GM12864 (cell line): ENCODE measurements at regions not wholly inside any gene's neighbourhood (a gene's known extent, or its start where the extent isn't known, plus 50 kb on each side); places are given as distances from the start of the nearest gene placed in this dataset.

Experiments used
- DNase-seq: peaks from one replicate; pipeline ENCODE4 v3.0.0-alpha.2; 2011; ENCODE audit warnings: low read depth
- H3K4me3 ChIP-seq: 2 replicates; pipeline ENCODE4 v1.5.1; 2011; ENCODE audit warnings: mild to moderate bottlenecking, low read depth, low read length, control low read depth
- TF ChIP-seq, protein P1 (sequence below): IDR thresholded peaks from 2 replicates; pipeline ENCODE4 v1.5.1; 2011; ENCODE audit warnings: low read depth, mild to moderate bottlenecking, moderate library complexity, low read length, control low read depth, inconsistent platforms; ENCODE audit errors: missing control alignments

DNA sequence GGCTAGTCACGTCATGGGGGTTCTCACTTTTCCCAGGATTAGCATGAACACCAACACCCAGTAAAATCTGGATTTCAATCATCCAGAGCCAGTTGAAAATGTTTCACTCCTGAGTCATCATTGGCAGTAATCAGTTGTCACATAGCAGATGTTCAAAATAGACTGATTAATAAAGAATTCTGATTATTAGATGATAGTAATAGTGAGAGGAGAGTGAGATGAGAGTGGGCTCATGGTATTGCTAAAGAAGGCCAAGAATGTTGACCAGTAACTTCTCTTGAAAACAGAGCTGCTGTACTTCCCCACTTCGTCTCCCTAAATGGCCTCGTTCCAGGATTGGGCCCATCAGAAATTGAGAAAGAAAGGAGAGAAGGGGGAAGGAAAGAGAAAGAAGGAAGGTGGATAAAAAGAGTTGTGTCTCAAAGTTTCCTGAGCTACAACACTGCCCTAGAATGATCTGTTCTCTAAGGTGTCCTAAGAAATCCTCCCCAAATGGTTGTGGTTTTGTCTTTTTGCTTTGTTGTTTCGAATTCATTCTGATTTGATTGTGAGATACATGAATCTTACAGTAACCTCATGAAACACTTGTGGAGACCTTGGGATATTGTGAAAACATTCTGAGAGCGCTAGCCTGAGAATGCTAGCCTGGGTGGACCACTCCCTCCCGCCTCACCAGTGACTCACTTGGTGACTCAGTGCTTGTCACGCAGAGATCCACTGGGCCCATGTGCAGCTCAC is 502.2 kb upstream of the JARID2 start:
- TF ChIP-seq, protein P1, sequence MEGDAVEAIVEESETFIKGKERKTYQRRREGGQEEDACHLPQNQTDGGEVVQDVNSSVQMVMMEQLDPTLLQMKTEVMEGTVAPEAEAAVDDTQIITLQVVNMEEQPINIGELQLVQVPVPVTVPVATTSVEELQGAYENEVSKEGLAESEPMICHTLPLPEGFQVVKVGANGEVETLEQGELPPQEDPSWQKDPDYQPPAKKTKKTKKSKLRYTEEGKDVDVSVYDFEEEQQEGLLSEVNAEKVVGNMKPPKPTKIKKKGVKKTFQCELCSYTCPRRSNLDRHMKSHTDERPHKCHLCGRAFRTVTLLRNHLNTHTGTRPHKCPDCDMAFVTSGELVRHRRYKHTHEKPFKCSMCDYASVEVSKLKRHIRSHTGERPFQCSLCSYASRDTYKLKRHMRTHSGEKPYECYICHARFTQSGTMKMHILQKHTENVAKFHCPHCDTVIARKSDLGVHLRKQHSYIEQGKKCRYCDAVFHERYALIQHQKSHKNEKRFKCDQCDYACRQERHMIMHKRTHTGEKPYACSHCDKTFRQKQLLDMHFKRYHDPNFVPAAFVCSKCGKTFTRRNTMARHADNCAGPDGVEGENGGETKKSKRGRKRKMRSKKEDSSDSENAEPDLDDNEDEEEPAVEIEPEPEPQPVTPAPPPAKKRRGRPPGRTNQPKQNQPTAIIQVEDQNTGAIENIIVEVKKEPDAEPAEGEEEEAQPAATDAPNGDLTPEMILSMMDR = no peak
- H3K4me3 ChIP-seq = no peak overlapping the region
- no peak for DNase-seq

DNA sequence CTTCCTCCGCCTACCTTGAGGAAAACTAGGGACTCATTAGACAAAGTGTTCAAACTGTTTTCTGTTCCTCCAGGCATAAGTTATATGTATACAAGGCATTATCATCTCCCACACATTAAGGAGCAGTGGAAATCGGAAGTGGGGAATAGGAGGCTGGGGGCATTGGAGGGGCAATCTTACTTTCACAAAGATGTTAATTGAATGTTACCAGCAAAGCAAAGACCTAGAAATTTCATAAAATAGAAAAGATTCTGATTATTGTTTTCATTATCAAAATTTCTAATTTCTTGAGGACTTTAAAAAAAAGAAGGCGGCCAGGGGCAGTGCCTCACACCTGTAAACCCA is 501.7 kb upstream of the JARID2 start:
- DNase-seq = no peak
- TF ChIP-seq, protein P1 = no peak
- H3K4me3 ChIP-seq = no peak overlapping the region

DNA sequence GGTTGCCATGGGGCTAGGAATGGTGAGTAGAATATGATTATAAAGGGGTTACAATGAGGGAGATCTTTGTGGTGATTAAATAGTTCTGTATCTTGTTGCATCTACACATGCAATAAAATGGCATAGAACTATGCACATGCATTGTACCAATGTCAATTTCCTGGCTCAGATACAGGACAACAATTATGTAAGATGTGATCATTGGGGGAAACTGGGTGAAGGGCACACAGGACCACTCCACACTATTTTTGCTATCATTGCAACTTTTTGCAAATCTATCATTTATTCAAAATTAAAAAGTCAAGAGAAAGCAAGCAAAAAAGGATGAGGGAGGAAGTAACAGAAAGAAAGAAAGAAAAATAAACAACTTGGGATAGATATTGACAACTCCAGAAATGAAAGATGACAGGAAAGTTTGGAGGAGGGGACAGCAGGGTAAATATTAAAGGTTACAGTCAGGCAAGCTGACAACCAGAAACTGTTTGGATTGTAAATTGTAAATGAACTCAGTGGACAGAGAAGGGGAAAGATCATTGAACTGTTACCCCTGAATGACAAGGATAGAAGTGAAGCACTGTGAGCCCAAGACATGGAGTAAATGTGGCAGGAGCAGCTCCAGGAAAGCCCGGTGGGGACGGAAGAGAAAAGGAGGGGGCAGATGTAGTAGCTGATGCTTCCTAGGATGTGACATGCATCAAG is 499.6 kb upstream of the JARID2 start:
- TF ChIP-seq, protein P1 = no peak
- no peak for DNase-seq
- H3K4me3 ChIP-seq = no peak overlapping the region

DNA sequence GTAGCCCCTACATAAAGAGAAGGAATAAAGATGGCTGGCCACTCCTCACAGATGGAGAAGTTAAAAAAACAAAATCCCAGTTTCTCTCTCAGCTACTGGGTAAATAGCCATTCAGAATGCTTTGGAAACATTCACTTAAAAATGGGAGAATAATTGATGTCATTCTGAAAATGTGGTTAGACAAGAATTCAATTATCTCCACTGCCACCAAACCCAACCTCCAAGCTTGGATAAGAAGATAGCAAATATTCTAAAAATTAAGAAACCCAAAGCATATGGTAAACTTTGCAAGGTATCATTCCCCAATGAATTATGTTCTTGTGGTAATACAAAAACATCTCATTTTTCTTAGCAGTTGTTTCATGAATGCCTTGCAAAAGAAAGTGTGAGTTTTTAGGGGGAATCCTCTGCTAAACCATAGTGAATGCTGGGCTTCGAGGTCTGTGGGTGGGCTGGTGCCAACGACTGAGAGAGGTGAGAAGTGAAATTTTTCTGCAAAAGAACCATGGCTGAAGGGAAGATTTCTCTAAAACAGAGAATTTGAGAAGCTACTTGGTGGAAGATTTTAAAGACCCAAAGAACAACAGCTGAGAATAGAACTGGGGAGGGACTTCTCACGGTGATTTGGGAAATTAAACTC is 497.9 kb upstream of the JARID2 start:
- no peak for DNase-seq
- TF ChIP-seq, protein P1 = no peak
- H3K4me3 ChIP-seq = no peak overlapping the region

DNA sequence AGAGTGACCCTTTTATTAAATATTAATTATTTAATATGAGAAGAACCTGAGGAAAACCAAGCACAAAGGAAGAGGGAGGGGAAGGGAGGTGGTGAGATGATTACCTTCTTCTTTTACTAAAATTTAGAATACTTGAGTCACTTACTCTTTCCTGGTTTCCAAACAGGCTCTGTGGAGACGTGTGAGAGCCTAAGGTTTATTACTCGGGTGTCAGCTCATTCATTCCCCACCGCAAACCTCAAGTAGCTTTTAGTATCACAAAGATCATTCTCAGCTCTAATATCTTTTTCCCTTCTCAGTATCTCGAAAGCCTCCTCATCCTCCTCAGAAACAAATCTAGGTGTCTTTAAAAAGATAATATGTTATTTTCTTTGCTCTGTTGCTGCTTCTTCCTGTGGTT is 497.2 kb upstream of the JARID2 start:
- TF ChIP-seq, protein P1 = no peak
- no peak overlapping the region for H3K4me3 ChIP-seq
- no peak for DNase-seq

DNA sequence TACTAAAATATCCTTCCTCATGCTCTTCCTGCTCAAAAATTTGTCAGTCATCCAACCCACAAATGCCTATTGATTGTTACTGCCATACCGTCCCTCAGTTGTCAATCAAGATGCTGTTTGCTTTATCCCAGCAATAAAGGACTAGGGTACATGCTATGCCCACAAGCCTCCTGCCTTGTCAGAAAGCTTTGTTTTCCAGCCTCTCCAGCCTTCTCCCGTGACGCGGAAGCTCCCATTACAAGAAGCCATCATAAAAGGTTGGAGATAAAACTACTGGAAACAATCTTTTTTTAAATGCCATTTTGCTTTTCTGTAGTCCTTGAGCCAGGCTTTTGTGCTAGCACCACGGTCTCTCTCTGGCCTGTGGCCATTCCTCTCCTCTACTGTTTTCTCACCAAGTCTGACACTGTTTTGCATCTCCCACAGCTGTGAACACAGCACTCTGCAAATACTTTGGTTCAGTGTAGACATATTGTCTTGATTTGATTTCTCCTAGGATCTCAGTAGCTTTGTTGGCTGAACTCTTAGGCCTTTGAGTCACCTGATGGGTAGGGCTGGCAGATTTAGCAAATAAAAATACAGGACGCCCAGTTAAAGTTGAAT is 495.7 kb upstream of the JARID2 start:
- no peak for DNase-seq
- H3K4me3 ChIP-seq = no peak overlapping the region
- TF ChIP-seq, protein P1 = no peak
